ENCODE measurements at regions not wholly inside any gene's neighbourhood (a gene's known extent, or its start where the extent isn't known, plus 50 kb on each side); places are given as distances from the start of the nearest gene placed in this dataset.

DNA sequence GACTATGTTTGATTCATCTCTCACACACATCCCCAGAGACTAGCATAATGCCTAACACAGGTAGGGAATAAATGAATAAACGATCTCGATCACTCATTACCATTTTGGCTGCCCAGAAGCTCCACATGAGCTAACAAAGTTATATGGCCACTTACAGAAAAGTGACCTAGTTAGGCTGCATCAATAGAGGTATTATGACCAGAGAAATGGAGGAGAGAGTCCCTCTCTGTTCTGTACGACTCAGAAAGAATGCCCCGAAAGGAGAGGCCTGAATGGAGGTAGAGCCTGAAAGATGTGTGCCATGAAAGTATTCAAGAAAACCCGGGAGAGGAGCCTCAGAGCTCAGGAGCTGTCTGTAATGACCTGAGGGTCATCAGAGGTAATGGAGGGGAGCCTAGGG lies 208.2 kb upstream of the GRIK3 start:
- DNase-seq, result no peak

DNA sequence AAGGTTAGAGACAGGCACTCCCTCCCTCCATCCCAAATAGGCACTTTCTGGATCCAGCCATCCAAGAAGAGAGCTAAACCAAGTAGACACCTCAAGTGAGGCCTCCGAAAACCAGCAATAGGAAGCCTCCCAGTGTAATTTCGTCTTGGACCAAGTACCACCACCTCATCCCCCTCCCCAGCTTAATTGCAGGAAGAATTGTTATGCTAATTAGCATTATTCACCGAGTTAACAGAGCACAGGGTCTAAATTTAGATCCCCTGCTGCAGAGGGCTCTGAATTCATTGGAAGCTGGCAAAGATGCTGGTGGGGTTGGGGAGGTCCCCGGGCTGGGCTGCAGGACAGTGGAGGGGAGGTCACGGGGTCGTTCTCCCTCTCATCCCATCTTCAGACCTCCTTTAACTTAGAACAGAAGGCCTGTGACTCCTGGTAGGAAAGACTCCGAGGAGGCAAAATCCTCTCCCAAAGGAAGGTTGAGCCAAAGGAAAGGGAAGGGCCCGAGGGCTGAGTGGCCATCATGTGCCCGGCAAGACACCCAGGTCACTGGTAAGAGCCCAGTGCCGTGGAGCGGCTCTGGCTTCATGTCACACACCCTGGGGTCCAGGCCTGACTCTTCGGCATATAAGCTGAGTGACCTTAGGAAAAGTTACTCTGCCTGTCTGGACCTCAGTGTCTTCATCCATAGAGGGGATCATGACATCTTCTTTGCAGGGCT lies 209.2 kb upstream of the GRIK3 start:
- no peak for DNase-seq

DNA sequence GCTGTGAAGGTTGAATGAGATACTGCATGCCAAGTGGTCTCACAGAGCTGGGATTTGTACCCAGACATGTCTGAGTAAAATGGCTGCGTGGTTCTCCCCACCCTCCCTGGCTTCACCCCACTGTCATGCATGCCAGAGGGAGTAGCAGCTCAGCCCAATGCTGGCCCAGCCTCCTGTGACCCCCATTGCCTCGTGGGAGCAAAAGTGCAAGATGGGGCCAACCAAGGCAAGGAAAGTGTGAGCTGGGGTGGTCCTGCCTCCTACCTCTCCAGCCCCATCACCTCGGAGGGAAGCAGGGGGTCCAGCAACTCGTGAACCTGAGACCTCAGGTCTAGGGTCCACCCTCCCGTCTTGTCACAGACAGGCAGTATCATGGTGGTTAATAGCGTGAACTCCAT lies 209.8 kb upstream of the GRIK3 start:
- no peak for DNase-seq

DNA sequence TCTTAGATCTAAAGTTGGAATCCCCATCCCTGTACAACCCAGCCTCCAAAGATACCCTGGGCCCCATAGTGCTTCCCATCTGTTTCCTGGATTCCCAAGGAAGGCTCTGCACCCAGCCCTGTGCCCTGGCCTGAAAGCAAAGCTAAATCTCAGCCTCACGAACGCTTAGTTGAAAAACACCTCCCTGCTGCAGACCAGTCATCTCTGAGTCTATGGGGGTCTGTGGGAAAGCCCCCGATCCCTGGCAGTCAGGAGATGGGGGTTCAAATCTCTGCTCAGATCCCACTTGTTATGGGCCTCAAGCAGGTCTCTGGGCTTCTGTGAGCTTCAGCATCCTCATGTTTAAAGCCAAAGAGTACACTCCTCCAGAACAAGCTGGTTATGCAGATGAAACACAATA lies 210.5 kb upstream of the GRIK3 start:
- no peak for DNase-seq

DNA sequence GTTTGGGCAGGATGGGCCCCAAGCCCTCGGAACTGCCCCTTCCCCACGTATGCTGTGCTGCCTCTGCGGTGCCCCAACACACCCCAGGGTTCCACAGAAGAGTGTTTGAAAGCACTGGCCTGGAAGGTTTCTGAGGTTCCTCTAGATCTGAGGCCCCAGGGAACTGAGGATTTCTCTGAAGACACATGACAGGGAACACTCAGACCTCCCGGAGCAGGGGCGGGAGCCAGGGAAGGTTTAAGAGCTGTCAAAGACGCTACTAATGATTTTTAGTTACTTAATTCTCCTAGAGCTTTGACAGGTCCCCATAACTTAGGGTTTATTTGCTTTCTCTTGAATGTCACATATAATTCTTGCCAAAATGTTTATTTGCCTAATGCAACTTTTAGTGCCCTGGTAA lies 212.3 kb upstream of the GRIK3 start:
- DNase-seq, result no peak

DNA sequence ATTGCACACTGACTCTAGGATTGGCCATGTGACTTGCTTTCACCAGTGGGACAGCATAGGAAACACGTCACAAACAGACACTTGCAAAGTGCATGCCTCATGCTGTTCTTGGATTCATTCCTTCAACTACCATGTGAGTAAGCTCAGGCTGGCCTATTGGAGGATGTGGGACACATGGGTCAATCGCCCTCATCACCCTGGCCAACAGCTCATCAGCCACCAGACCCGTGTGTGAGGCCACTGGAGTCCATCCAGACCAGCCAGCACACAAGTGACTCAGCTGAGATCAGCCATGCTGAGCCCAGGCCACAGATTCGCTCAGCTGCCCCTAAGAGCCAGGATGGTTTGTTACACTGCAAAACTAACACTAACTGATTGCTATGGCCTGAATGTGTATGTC lies 216.1 kb upstream of the GRIK3 start:
- no peak for DNase-seq

DNA sequence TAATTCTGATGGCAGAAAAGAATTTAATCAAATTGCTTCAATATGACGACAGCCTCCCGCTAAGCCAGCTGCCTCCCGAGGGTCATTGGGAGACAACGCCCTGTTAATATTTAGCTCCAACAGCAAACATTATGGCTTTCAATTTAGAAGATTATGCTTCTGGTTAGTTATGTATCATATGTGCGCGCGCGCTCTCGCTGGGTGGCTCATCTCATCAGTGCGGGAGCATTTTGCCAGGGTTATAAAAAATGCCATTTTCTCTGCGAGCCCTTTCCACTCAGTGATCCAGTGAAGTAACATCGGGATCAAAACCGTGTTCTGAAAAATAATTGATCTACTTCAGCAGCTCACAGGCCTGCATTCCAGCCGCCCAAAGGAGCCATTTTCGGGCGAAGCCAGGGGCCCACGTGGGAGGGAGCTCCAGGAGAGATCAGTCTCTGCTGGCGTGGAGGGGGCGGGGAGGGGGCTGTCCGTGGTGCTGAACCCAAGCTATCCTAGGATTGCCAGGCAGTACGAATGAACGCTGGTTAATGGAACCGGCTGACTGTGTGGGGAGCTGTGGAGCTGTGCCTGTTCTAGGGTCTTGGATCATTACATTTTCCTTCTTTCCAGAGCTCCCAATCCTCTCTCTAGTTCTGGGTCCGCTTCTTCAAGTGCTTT lies 219.1 kb upstream of the ZC3H12A start:
- no peak for DNase-seq

DNA sequence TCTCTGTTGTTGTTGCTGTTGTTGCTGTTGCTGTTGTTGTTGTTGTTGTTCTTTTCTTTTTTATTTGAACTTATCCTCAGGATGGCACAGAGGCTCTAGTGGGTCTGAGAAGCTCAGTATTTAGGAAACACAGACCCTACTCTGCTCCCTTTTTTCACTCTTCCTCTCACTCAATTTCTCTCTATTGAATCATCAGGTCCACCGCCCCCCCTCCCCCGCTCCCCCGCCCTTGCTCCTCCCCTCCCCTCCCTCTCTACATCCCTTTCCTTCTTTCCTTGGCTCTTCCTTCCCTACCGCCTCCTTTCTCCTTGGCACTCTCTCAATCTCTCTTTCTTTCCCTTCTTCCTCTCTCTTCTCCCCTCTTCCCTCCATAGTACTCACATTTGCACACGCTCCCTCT lies 218.5 kb upstream of the ZC3H12A start:
- DNase-seq, result no peak

DNA sequence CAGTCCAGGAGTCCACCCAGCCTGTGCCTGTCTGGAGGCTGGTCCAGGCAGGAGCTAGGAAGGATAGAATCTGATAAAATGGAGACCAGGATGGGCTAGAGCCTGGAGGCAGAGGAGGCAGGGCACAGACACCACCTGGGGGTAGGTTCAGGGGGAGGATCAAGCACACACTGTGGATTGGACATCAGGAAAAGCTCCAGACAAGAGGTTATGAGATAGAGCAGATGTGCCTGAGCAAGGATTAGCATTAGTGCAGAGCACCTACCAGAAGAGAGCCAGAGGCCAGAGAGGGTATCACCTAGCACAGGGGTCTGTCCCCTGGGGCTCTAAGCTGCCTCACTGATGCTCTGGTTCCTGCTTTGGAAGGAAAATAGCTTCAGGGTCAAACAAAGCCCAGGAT lies 216.7 kb upstream of the ZC3H12A start:
- DNase-seq, result no peak

DNA sequence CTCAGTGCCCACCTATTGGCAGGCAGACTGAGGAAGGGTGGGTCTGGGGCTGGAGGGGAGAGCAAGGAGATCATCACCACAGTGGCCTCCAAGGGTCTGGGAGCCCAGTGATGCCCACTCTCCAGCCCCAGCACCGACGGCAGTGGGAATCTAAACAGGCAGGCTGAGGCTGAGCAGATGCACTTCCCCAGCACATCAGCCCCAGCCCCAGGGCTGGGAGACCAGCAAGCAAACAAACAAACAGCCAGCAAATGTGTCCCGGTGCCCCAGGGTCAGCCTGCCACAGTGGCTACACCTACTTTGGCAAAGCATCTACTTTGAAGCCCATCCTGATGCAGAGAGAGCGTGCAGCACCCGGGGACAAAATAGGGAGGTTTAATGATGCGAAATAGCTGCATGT lies 216.3 kb upstream of the ZC3H12A start:
- DNase-seq, result no peak

DNA sequence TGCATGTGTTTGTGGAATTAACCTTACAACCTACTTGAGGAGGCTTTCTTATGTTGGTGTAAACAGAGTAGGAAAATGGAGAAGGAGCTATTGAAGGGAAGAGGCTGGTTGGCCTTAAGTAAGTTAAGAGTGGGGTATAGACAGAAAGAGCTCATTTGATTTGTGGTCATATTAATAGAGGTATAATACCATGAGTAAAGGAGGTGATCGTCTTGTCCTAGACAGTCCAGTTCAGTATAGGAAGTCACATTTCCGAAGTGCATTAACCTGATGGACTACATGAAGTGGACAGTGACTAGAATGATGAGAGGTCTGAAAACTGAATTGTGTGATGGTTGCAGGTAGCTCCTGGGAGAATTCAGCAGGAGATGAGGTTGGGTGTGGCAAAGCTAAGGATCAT lies 215.4 kb upstream of the ZC3H12A start:
- no peak for DNase-seq

DNA sequence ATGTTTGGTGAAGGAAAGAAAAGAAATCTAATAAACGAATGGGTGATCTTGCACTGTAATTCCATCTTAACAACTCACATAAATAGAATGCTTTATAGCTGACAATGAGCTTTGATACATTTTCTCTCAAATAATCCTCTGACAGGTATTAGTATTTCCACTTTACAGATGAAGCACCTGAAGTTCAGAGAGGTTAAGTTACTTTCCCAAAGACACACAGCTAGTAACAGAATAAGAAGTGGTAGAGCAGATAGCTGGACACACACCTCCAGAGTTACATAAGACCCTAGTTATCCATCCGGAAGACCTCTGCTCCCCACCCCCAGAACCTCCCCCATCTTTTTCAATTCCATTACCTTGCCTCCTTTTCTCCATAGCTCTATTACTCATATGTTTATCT lies 213.3 kb upstream of the ZC3H12A start:
- DNase-seq, result no peak

DNA sequence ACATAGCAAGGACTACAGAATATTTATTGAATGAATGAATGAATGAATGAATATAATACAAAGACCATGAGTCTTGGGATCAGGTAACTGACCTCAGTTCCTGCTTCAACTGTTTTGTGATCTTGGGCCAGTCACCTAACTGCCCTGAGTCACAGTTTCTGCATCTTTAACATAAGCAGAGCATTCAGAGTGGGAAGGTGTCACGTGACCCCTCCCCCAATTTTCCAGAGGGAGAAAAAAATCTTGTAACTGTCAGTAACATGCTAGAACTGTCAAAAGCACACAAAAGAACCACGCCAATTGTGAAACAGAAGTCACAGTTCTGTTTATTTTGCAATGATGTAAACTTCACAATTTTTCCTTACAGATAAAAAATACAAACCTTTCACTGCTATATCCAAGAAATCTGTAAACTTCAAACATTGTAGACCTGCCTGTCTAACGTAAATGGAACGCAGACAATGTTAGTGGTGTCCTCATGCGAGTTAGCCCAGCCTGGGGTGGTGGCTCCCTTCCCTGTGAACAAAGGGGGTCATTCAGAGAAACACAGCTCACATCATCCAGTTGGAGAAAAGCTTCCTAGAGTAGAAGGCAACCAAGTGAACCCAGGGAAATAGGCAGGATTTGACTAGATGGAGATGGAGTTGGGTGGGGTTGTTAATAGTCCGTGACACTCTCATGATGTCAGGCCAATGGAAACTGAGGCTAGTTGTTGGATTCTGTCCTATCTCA lies 211.8 kb upstream of the ZC3H12A start:
- no peak for DNase-seq

DNA sequence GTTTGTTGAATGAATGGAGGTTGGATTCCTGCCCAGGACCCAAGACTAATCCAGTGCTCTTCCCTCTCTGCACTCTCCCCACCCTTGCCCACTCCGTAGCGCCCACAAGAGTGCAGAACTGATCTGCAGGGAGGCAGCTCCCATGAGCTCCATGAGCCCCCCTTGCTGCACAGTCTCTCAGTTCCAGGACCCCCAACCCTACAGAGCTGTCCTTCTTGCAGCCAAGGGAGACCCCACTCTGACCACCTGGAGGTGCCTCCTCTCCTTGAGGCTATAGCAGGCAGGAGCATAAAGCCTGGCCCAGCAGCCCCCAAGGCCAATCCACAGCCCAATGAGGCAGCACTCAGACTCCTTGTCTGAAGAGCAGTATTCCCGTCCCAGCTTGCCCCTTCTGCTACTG lies 209.2 kb upstream of the ZC3H12A start:
- DNase-seq, result no peak

DNA sequence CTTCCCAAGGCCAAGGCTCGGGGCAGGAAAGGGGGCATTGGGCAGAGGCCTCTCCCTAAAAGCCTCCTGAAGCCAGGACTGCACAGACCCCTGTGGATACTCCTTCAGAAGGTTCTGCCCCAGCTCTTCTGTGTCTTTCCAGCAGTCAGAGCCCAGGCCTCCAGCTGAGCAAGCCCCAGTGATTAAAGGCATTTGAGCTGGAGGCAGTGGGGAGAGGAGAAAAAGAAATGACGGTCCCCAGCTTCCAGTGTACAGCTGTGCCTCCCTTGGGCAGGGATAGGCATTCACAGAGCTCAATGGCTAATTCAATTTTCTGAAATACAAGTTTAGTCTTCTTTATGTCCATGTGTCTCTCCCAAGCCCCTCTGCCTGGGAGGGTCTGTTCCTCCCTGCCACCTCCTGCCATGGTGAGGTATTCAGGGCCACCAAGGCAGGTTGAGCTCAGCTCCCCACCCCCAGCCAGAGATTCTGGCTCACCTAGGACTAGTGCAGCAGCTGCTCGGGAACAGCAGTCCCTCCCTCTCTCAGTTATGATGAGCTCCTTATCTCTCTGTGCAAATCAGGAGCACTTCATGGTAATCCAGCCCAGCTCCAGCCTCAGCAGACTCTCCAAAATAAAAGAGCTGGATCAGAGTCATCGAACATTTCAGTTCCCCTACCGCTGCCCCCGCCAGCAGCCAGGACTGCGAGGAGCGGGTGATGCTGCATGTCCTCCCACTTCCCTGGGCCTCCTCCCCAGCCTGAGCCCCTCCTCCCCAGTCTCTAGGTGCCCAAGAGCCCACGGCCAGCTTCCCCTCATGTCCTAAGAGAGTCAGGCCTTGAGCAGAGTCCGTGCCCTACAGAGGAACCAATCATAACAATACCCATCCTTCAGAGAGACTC lies 208.4 kb upstream of the ZC3H12A start:
- no peak for DNase-seq

DNA sequence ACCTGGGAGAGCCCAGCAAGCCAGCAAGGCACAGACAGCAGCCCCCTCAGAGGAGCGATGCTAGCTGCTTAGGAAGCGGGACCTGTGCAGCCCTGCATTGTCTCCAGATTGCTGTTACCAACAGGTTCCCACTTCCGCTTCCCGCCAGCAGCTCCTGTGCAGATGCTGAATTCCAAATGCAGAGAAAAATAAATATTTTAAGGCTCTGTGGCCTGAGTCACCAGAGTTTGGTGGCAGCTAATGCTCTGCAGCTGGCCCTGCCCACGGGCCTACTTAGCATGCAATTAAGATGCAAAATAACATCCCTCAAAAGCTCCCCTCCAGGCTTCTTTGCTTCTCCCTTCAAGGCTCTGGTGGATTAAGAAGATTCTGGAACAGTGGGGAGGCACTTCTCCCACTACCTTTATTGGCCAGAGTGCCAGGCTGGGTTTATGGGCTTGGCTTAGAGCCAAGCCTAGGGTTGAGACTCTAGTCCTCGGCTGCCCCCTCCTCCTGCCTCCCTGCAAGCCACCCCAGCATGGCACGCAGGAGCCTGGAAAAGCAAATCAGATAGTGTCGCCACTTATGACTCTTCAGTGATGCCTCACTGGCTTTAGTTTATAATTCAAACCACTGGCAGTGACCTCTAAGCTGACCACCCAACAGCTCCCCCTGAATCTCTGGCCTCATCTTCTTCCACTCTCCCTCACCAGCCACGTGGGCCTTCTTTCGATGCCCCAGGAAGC lies 207.1 kb upstream of the ZC3H12A start:
- DNase-seq, result no peak

DNA sequence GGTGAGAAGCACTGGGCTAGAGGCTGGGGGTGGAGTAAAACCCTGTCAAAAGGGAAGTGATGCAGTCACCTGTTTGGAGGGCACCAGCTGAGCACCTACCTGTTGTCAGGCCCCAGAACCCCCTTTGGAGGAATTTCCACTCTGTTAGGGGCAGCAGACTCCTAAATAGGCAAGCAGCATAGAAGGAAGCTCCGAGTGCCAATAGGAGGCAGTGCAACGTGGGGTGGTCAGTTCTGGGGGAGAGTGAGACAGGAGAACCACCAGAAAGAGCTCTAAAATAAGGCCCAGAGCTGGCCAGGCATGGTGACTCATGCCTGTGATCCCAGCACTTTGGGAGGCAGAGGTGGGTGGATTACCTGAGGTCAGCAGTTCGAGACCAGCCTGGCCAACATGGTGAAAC lies 203.7 kb upstream of the ZC3H12A start:
- DNase-seq, result no peak

DNA sequence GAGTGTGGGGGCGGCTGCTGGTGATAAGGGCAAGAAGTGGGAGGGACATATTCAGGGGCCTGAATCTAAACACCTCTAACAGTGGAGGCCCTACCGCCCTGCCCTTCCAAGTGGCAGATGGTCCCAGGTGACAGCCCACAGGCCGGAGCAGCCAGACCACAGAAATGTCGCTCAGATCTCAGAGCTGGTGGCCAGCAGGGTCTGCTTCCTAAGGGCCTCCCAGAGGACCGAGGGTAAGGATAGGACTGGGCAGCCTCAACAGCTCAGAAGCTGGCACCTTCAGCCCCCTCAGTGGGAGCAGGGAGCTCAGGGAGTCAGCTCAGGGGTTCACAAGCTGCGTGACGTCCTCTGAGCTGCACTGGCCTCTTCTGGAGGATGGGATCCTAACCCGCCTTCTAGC lies 201.8 kb upstream of the ZC3H12A start:
- no peak for DNase-seq

DNA sequence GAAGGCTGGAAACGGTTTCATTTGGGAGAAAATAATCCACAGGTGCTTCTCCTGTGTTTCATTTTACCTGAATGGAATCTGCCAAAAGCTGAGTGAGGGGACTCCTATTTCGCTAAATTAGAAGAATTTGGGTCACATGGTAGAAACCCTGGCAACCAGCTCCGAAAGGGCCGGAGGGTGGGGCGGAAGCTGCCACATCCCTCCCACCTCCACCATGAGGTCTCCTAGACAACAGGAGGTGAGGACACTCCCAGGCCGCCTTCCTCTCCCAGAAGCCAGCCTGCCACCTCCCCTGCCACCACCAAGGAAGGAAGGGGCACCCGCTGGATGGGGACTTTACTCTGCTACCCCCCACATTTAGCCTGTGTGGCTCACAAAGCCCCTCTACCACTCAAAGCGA lies 199.9 kb upstream of the ZC3H12A start:
- no peak for DNase-seq

DNA sequence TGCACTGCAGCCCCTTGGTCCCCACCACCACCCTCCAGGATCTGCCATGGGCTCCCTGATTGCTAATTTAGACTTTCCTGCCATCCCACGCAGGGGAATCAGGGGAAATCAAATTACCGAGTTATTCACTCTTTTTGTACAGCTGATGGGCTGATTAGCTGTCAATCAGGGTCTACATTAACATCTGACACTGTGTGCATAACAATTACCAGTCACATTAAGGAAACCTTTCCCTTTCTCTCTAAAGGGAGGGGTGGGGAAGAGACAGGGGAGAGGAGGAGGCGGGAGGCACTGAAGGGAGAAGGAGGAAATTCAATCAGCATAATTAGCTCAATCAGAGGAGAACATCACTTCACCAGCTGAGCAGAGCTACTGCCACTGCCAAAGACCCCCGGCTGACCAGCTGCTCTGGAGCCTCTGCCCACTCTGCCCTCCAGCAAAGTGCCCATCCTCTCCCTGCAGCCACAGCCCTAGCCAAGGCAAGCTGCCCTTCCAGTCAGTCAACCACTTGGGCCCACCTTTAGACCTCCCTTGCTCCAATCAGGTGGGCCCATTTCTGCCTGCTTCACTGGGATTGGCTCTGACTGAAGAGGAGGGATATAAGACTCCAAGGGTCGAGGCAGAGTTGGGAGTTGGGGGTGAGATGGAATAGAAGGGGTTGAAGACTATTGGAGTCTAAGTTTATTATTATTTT lies 199.3 kb upstream of the ZC3H12A start:
- no peak for DNase-seq

DNA sequence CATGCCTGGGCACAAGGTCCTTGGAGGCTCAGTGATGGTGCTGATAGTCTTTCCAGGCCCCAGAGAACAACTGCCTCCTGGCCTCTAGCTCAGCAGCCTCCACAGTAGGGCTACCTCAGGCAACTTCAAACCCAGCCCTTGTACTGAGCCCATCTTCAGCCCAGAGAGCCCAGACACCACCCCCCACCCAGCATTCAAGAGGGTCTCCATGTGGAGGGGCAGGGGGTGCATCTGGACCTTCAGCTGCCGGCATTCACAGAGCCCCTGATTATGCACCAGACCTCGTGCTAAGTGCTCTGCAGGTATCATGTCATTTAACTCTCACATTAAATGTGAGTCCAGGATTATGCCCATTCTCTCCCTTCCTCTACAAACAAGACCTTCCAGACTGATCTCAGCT lies 197.0 kb upstream of the ZC3H12A start:
- no peak for DNase-seq

DNA sequence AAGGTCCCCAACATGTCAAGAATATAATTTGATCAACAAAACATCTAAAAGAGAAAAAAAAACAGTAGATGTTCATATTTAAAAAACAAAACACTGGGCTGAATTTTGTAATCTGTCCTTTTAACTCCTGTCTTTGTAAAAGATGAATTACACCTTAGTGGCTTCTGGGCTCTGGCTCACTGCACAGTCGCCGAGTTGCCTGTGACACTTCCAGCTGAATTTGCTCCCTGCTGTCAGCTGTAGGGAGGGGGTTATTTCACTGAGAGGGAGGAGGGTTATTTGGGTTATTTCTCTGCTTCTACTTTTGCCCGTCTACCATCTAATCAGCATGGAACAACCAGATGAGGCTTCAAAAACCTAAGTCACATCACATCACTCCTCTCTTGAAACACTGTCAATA lies 193.0 kb upstream of the ZC3H12A start:
- DNase-seq, result no peak
